ENCODE measurements at regions not wholly inside any gene's neighbourhood (a gene's known extent, or its start where the extent isn't known, plus 50 kb on each side); places are given as distances from the start of the nearest gene placed in this dataset.

DNA sequence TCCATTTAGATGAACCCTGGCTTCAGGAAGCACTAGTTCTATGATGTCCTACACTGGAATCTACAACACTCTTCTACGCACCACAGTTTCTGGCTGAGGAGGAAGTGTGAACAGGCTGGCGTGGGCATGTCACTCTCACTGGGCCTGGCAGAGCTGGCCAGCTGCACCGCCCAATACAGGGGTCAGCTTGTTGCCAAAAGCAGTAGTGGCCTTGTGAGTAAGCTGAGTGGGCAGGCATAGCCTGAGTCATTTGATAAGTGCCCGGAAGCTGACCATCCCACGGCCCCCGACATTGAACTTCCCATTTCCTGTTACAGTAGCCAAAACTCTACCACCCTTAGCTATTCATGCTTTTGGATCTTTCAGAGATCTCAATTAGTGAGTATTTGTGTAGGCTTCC lies 240.9 kb upstream of the SERP2 start:
- TF ChIP-seq, protein P1, sequence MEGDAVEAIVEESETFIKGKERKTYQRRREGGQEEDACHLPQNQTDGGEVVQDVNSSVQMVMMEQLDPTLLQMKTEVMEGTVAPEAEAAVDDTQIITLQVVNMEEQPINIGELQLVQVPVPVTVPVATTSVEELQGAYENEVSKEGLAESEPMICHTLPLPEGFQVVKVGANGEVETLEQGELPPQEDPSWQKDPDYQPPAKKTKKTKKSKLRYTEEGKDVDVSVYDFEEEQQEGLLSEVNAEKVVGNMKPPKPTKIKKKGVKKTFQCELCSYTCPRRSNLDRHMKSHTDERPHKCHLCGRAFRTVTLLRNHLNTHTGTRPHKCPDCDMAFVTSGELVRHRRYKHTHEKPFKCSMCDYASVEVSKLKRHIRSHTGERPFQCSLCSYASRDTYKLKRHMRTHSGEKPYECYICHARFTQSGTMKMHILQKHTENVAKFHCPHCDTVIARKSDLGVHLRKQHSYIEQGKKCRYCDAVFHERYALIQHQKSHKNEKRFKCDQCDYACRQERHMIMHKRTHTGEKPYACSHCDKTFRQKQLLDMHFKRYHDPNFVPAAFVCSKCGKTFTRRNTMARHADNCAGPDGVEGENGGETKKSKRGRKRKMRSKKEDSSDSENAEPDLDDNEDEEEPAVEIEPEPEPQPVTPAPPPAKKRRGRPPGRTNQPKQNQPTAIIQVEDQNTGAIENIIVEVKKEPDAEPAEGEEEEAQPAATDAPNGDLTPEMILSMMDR (IDR thresholded peaks at IDR 0.05), result no peak
- H3K27ac ChIP-seq, result peak overlapping the region; percentile 58 to 65
- peak; percentile 92 for DNase-seq (ENCODE audit: low spot score)
- H3K4me3 ChIP-seq, result no peak overlapping the region

DNA sequence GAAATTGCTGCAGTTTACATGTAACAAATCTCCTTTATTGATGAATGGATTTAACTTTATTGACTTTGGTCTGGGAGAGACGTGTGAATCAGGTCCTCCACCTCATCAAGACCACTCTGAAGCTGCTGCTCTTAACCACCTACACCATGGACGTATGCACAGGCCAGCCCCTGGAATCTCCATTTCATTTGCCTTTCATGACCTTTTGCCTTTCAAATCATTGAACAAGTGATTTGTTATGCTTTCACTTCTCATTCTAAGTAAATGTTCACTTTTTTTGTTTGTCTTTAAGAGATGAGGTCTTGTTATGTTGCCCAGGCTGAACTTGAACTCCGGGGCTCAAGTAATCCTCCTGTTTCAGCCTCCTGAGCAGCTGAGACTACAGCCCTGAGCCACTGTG lies 240.0 kb upstream of the SERP2 start:
- TF ChIP-seq, protein P1 (IDR thresholded peaks at IDR 0.05), result no peak
- no peak overlapping the region for H3K27ac ChIP-seq
- no peak for DNase-seq (ENCODE audit: low spot score)
- H3K4me3 ChIP-seq, result no peak overlapping the region

DNA sequence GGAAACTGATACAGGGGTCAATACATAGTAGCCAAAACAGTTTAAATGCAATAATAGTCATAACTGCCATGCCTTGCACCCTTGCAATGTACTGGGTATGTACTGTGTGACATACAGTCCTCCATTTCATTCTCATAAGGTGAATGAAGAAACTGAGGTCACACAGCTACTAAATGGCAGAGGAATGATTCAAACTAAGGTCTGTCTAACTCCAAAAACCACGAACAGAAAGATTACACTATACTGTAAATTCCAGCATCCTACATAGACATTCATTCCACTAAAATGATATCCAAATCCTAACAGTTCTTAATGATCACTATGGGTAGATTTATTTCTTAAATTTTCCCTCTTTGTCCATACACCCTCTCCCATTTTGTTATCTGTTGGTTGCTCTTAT lies 238.1 kb upstream of the SERP2 start:
- no peak overlapping the region for H3K4me3 ChIP-seq
- no peak overlapping the region for H3K27ac ChIP-seq
- TF ChIP-seq, protein P1 (IDR thresholded peaks at IDR 0.05), result no peak
- no peak for DNase-seq (ENCODE audit: low spot score)

DNA sequence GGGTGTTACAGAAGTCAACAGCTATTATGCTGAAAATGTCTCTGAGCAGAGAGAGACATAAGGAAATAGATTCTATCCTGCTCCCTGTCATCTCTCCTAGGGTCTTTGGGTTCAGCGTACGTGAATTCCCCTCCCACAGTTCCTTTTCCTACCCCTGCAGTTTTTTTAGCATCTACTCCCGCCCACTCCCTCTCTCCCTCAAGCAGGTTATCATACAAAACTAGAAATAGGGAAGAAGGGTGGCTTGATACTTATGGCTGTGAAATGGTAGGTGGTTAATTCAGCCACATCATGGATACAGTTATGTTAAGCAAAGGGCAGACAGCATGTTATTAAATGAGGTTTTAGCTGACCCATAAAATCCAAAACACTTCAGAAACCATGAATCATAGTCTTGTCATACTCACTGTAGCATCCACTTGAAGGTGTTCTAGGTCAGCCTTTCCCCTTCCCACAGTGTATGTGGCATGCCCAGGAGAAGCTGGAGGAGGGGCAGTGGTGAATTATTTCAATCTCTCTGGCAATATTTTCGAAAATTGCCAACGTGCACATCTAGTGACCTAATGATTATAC lies 236.8 kb upstream of the SERP2 start:
- no peak for DNase-seq (ENCODE audit: low spot score)

DNA sequence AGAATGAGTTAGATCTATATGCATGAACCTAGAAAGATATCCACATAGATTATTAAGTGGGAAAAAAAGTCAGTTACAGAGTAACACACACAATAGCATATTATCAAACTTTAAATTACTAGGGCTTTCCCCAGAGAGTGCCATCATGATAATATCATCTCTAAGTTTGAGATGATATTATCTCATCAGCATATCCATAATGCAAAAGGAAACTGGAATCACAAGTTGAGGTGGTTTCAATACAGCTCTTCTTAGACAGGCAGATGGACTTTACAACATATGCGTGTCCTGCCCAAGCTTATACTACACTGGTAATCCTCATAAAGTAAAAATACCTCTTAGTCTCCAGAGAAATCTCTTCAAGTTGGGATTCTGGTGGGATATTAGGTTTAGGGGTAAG lies 236.2 kb upstream of the SERP2 start:
- H3K27ac ChIP-seq, result no peak overlapping the region
- TF ChIP-seq, protein P1 (IDR thresholded peaks at IDR 0.05), result no peak

More for the DNA sequence above, 236.8 kb upstream of the SERP2 start:
- TF ChIP-seq, protein P1 (IDR thresholded peaks at IDR 0.05), result no peak
- Histone ChIP-seq H3K4me3 (no peak overlapping the region), H3K27ac (no peak overlapping the region)

DNA sequence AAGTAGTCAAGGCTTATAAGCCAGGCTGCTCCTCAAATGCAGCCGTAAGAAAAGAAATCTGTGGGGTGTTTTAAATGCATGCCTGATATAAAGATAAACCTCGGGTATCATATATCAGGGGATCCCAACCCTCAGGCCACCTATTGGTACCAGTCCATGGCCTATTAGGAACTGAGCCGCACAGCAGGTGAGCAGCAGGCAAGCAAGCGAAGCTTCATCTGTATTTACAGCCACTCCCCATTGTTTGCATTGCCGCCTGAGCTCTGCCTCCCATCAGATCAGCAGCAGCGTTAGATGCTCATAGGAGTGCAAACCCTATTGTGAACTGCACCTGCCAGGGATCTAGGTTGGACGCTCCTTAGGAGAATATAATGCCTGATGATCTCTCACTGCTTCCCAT lies 233.5 kb upstream of the SERP2 start:
- TF ChIP-seq, protein P1 (IDR thresholded peaks at IDR 0.05), result no peak
- no peak for DNase-seq (ENCODE audit: low spot score)
- no peak overlapping the region for H3K27ac ChIP-seq

More for the DNA sequence above, 236.2 kb upstream of the SERP2 start:
- no peak for DNase-seq (ENCODE audit: low spot score)
- no peak overlapping the region for H3K4me3 ChIP-seq

DNA sequence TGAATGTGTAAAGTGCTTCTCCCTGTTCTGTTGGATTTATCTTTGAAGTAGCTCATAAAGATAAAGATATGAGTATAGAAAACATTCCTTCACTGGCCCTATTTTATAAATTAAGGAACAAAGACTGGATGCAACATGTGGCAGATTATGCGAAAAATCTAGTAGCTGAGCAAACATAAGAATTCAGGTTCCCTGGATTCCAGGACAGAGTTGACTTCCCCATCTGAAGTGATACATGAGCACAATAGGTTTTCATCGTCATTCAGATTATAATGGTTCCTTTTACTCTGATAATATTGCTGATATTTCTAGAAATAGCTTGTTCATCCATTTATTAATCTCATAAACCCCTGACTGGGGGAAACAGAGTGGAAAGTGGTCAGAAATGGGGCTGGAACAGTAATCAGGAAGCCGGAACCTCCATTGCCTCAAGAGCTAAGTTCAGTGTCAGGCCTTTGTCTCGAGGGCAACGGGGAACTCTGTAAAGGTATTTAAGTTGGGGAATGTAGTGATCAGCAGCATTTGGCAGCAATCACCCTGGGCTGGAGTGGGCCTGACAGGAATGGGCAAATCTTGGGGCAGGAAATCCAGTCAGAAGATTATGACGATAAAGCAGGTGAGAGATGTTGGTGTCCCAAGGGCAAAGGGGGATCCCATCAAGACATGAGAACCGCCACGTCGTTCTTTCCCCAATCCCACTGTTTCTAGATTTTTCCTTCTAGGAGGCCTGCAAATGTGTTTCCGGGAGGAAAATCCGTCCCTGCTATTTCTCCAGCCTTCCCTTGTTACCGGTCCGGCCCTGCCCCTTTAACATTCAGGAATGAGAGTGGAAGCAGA lies 232.5 kb upstream of the SERP2 start:
- TF ChIP-seq, protein P1 (IDR thresholded peaks at IDR 0.05), result no peak
- Histone ChIP-seq H3K27ac (peak overlapping the region; percentile 75 to 95), H3K4me3 (peak overlapping the region; percentile 68)
- no peak for DNase-seq (ENCODE audit: low spot score)

More for the DNA sequence above, 233.5 kb upstream of the SERP2 start:
- no peak overlapping the region for H3K4me3 ChIP-seq
